WERI-Rb-1 (cell line): ENCODE measurements at regions not wholly inside any gene's neighbourhood (a gene's known extent, or its start where the extent isn't known, plus 50 kb on each side); places are given as distances from the start of the nearest gene placed in this dataset.

ENCODE experiments used
- DNase-seq: peaks from one replicate; pipeline ENCODE4 v3.0.0-alpha.2; 2020
- H3K27ac ChIP-seq: fragments of 250-450 bp; sonication (Bioruptor Pico); 2 replicates; pipeline ENCODE4 v1.5.1; 2020; ENCODE audit warnings: mild to moderate bottlenecking, moderate library complexity
- H3K27me3 ChIP-seq: fragments of 250-450 bp; sonication (Bioruptor Pico); 2 replicates; pipeline ENCODE4 v1.5.1; 2021; ENCODE audit warnings: mild to moderate bottlenecking, low read depth, moderate library complexity; ENCODE audit not compliant: insufficient read depth, severe bottlenecking
- H3K36me3 ChIP-seq: fragments of 250-450 bp; sonication (Bioruptor Pico); 2 replicates; pipeline ENCODE4 v1.5.1; 2020; ENCODE audit warnings: mild to moderate bottlenecking, moderate library complexity
- H3K4me3 ChIP-seq: 2 replicates; pipeline ENCODE4 v1.5.1; 2011; ENCODE audit warnings: low read depth, mild to moderate bottlenecking, control low read depth, low read length
- H3K9me3 ChIP-seq: fragments of 250-450 bp; sonication (Bioruptor Pico); 2 replicates; pipeline ENCODE4 v1.5.1; 2021; ENCODE audit warnings: mild to moderate bottlenecking, moderate library complexity; ENCODE audit not compliant: severe bottlenecking
- TF ChIP-seq, protein P1 (sequence below): IDR thresholded peaks from 2 replicates; pipeline ENCODE4 v1.5.1; 2011; ENCODE audit warnings: low read depth, mild to moderate bottlenecking, control low read depth, inconsistent platforms, low read length

DNA sequence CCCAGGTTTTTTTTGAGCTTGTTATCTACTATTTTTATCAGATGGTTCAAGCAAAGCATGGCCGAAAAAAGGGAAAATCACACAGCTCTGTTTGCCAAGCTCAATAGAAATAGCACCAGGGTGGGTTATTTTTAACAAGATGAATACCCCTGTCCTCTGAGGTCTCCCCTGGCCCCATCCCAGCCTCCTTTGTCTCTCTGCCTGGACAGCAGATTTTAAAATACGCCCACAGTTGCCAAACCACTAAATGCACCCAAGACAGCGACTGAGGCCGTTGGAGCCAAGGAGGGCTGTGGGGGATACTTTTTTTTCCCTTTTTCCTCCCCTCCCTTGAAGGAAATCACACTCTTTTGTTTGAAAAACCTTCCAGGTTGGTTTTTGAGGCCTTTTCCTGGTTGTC is 106.6 kb downstream of the VEGFA start:
- TF ChIP-seq, protein P1, sequence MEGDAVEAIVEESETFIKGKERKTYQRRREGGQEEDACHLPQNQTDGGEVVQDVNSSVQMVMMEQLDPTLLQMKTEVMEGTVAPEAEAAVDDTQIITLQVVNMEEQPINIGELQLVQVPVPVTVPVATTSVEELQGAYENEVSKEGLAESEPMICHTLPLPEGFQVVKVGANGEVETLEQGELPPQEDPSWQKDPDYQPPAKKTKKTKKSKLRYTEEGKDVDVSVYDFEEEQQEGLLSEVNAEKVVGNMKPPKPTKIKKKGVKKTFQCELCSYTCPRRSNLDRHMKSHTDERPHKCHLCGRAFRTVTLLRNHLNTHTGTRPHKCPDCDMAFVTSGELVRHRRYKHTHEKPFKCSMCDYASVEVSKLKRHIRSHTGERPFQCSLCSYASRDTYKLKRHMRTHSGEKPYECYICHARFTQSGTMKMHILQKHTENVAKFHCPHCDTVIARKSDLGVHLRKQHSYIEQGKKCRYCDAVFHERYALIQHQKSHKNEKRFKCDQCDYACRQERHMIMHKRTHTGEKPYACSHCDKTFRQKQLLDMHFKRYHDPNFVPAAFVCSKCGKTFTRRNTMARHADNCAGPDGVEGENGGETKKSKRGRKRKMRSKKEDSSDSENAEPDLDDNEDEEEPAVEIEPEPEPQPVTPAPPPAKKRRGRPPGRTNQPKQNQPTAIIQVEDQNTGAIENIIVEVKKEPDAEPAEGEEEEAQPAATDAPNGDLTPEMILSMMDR: no peak
- H3K4me3 ChIP-seq: no peak overlapping the region
- H3K27ac ChIP-seq: no peak overlapping the region
- no peaks in the 10 kb centered on the region for H3K36me3 ChIP-seq
- H3K9me3 ChIP-seq: no peaks in the 10 kb centered on the region
- H3K27me3 ChIP-seq: no peaks in the 10 kb centered on the region
- DNase-seq: no peak

GRCh38 chr6:43875849-43876572 is 106.0 kb downstream of the VEGFA start:
- no peak overlapping the region for H3K27ac ChIP-seq
- H3K27me3 ChIP-seq: no peaks in the 10 kb centered on the region
- DNase-seq: no peak

DNA sequence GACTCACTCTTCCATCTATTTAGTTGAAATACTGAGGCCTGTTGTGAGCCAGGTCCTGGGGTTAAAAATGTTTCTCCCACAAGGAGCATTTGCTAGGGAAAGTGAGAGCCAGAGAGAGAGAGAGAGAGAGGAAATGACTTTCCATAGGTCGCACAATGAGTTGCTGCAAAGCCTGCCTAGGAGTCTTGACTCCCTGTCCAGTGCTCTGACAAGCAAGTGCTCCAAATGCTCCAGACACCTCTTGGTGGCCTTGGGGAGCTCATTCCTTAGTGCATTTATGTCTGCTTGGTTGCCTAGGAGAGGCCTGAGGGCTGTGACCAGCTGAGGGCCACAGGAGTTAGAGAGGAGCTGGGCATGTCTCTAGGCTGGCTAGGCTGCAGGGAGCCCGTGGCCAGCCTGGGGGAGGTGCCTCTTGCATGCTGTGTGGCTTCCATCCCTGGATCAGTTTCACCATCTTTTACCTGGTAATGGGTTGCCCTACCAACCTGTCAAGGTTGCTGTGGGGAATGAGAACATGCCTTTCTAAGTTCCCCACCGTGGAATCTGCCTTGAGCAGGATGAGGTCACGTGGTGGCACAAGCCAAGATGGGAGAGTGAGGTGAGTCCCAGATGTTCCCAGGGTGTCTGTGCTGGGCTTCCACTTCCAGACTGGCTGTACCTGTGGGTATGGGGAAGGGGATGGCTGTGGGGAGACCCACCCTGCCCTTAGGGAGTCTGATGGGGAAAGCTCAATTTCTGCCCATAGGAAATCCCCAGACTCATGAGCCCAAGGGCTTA is 105.0 kb downstream of the VEGFA start:
- TF ChIP-seq, protein P1: no peak

More at GRCh38 chr6:43875849-43876572, 106.0 kb downstream of the VEGFA start:
- no peaks in the 10 kb centered on the region for H3K36me3 ChIP-seq
- TF ChIP-seq, protein P1: no peak
- no peak overlapping the region for H3K4me3 ChIP-seq
- H3K9me3 ChIP-seq: no peaks in the 10 kb centered on the region

GRCh38 chr6:43873806-43874714 is 104.0 kb downstream of the VEGFA start:
- DNase-seq: no peak
- H3K4me3 ChIP-seq: no peak overlapping the region
- TF ChIP-seq, protein P1: no peak
- H3K27ac ChIP-seq: no peak overlapping the region
- H3K9me3 ChIP-seq: no peaks in the 10 kb centered on the region
- H3K36me3 ChIP-seq: no peaks in the 10 kb centered on the region
- no peaks in the 10 kb centered on the region for H3K27me3 ChIP-seq

More for the DNA sequence above, 105.0 kb downstream of the VEGFA start:
- Histone ChIP-seq H3K9me3 (no peaks in the 10 kb centered on the region), H3K36me3 (no peaks in the 10 kb centered on the region), H3K27me3 (no peaks in the 10 kb centered on the region), H3K4me3 (no peak overlapping the region), H3K27ac (no peak overlapping the region)
- no peak for DNase-seq

GRCh38 chr6:43871933-43872332 is 101.9 kb downstream of the VEGFA start:
- Histone ChIP-seq H3K36me3 (no peaks in the 10 kb centered on the region), H3K4me3 (no peak overlapping the region), H3K27ac (no peak overlapping the region), H3K9me3 (no peaks in the 10 kb centered on the region), H3K27me3 (no peaks in the 10 kb centered on the region)
- TF ChIP-seq, protein P1: no peak
- no peak for DNase-seq
